Activated naive CD8-positive, alpha-beta T cell treated with anti-CD3 and anti-CD28 coated beads, Interleukin-2, amount 10 ng/mL, durations not matched to agents 7 days and 5 days (primary cell): ENCODE measurements at regions not wholly inside any gene's neighbourhood (a gene's known extent, or its start where the extent isn't known, plus 50 kb on each side); places are given as distances from the start of the nearest gene placed in this dataset.
"Not testable (repeated sequence)": the region's sequence is repeated elsewhere in the genome, so short reads cannot be mapped to it uniquely, and the experiment has no call there.

Experiments used
- ATAC-seq: fragments of 150-1000 bp; cut with Tn5 transposase; one replicate; pipeline ENCODE4 v1.10.0; 2021; ENCODE audit warnings: low read depth, moderate library complexity
- POLR2A ChIA-PET: fragments of 350-600 bp; sonication (Branson Sonifier 250); formaldehyde crosslinking; loops from one replicate; lab custom pipeline; 2021; ENCODE audit warnings: antibody characterized with exemption; lab: Charles Lee
- DNase-seq: peaks from one replicate; pipeline ENCODE4 v3.0.0; 2021
- H3K27ac Mint-ChIP-seq: one replicate; pipeline ENCODE4 v1.8.0; 2022; ENCODE audit warnings: mild to moderate bottlenecking, mixed read lengths
- H3K27me3 Mint-ChIP-seq: one replicate; pipeline ENCODE4 v1.8.0; 2022; ENCODE audit warnings: mild to moderate bottlenecking, moderate library complexity, mixed read lengths
- H3K36me3 Mint-ChIP-seq: one replicate; pipeline ENCODE4 v1.8.0; 2021; ENCODE audit warnings: mild to moderate bottlenecking, mixed read lengths
- H3K4me1 Mint-ChIP-seq: one replicate; pipeline ENCODE4 v1.8.0; 2021; ENCODE audit warnings: mixed read lengths
- H3K4me3 Mint-ChIP-seq: one replicate; pipeline ENCODE4 v1.8.0; 2022; ENCODE audit warnings: mild to moderate bottlenecking, moderate library complexity, mixed read lengths
- H3K9me3 Mint-ChIP-seq: one replicate; pipeline ENCODE4 v1.8.0; 2021; ENCODE audit warnings: mixed read lengths

DNA sequence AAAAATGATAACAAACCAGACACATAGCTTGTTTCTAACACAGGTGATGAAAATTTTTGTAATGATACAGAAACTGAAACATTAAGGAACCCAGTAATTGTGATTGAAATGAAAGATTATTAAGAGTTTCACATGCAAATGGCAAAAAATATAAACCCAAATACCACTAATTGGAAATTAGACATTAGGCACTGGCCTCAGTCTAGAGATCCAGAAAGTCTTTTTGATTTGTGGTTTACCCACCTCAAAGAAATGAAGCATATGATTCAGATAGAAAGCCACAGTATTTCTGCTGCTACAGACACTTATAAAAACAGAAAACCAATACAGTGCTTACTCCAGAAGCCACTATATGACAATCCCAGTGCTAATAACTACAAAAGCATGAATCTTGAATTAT lies 83.7 kb upstream of the ZNF519 start:
- DNase-seq, H3K4me3 Mint-ChIP-seq, H3K4me1 Mint-ChIP-seq, POLR2A ChIA-PET, H3K36me3 Mint-ChIP-seq, ATAC-seq, H3K9me3 Mint-ChIP-seq, H3K27ac Mint-ChIP-seq, H3K27me3 Mint-ChIP-seq: not testable (repeated sequence)

DNA sequence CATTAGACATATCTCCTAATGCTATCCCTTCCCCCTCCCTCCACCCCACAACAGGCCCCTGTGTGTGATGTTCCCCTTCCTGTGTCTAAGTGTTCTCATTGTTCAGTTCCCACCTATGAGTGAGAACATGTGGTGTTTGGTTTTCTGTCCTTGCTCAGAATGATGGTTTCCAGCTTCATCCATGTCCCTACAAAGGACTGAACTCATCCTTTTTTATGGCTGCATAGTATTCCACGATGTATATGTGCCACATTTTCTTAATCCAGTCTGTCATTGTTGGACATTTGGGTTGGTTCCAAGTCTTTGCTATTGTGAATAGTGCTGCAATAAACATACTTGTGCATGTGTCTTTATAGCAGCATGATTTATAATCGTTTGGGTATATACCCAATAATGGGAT lies 71.2 kb upstream of the ZNF519 start:
- DNase-seq, H3K9me3 Mint-ChIP-seq, H3K4me1 Mint-ChIP-seq, H3K27me3 Mint-ChIP-seq, ATAC-seq, H3K36me3 Mint-ChIP-seq, H3K27ac Mint-ChIP-seq, POLR2A ChIA-PET, H3K4me3 Mint-ChIP-seq: not testable (repeated sequence)

DNA sequence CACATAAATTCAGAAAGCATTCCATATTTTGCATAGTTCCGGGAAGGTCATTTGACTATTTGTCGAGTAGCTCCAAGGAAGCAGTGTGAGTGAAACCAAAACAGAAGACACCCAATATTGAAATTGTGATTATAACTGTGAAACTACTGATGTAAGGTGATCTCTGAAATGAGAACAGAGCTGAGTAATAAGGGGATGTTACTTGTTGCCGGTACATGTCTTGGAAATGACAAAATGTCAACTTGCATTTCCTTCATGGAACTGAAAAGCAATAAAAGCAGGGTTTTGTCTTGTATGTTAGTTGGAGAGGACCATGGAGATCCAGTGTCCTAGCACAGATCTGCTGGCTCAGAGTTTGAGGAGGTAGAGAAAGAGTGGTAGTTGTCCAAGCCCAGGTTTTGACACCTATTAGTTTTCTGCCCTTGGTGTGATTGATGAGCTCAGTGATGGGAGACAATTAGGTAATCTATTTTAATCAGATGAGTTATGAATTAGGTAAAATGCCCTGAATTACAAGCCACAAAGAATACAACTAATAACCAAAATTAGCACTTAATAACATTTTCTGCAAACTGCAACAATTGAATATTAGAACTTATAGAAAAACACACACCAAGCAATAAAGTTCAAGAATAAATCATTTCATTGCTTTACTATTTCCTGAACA lies 58.7 kb upstream of the ZNF519 start:
- ATAC-seq, H3K27me3 Mint-ChIP-seq, H3K36me3 Mint-ChIP-seq, H3K4me3 Mint-ChIP-seq, H3K27ac Mint-ChIP-seq, POLR2A ChIA-PET, DNase-seq, H3K9me3 Mint-ChIP-seq: not testable (repeated sequence)
- H3K4me1 Mint-ChIP-seq = peaks cover 12% of the 10 kb centered on the region

DNA sequence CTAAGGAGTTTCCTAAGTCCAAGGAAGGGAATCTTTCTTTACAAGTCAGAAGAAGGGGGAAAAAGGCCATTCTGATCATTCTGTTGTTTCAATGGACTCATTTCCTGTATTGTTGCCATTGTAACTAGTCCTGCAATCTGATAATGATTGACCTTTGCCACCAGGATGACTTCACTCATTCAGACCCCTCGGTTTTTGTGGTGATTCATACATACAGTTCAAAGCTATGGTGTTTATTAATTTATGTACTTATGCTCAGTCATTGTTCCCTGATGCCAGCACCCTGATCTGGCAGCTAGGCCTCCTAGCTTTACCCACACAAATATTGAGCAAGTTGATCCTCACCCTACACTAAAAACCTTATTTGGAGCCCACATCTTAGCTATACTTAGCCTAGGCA lies 57.6 kb upstream of the ZNF519 start:
- POLR2A ChIA-PET = no interaction called here
- Mint-ChIP-seq H3K27ac (no peak overlapping the region), H3K4me1 (peaks cover 12% of the 10 kb centered on the region), H3K27me3 (no peaks in the 10 kb centered on the region), H3K36me3 (peaks cover 6% of the 10 kb centered on the region), H3K9me3 (no peaks in the 10 kb centered on the region), H3K4me3 (no peak overlapping the region)
- ATAC-seq (no peak), DNase-seq (no peak)

DNA sequence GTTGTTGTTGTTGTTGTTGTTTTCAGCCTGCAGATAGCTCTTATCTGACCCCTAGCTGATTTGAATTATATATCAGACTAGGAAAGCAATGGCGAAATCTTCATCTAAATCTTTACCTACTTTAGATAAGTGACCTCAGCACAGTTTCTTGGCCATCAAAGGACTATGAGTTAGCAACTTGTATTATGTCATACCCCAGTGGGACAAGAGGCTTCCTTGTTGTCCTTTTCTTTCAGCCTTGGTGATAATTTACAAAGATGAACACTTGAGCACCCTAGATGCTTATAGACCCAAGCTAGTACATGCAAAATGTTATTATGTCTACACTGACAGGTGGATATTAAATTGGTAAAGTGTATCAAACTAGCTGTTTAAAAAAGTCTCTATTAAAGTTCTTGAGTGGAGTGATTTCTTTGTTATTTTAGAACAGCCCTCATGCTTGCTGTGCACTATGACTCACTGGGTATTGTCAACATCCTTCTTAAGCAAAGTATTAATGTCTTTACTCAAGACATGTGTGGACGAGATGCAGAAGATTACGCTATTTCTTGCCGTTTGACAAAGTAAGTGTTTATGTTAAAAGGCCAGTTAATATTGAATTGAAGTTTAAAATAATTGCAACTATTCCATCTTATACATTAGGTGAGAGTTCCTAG lies 56.6 kb upstream of the ZNF519 start:
- H3K27me3 Mint-ChIP-seq, ATAC-seq, H3K4me3 Mint-ChIP-seq, POLR2A ChIA-PET, H3K9me3 Mint-ChIP-seq, H3K27ac Mint-ChIP-seq, DNase-seq, H3K36me3 Mint-ChIP-seq: not testable (repeated sequence)
- H3K4me1 Mint-ChIP-seq = peaks cover 12% of the 10 kb centered on the region
